GM19438 (cell line): ENCODE measurements at regions not wholly inside any gene's neighbourhood (a gene's known extent, or its start where the extent isn't known, plus 50 kb on each side); places are given as distances from the start of the nearest gene placed in this dataset.

Experiments used
- ATAC-seq: cut with Tn5 transposase; IDR thresholded peaks from one replicate; pipeline ENCODE4 v1.9.1; 2021; ENCODE audit warnings: low read depth; ENCODE audit not compliant: unreplicated experiment

DNA sequence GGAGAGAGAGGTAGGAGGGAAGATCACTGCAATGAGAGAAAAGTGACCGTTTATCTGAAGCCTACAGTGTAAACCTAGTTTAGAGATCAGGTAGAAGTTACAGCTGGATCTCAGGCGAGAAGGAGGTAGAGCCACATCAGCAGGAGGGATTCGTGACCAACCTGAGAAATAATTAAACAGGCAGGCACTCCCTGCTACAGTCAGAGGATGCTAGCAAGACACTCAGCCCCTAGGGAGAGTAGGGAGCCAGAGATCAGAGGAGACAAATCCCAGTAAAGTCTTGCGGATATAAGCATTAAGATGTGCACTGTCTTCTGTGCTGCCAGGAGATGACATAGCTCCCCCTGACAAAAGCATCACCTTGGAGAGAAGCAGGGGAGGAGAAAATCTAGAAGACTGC, 629.1 kb upstream of the SLC39A10 start:
- no peak for ATAC-seq

DNA sequence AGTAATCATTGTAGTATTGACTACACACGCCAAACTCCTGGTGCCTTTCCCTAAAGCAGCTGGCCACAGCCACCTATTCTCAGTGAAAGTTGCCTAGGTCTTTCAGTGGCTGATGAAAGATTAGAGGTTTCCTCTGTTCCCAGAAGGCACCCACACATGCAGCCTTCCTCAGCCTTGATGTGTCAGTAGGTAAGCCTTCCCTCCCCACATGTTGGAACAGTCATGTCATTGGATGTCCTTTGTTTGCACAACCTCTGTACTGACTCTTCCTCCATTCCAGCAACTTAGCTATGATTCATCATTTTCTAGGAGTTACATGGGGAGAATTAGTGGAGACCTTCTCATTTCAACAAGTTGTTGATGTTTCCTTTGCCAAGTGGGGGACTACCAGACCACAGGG, 630.8 kb upstream of the SLC39A10 start:
- no peak for ATAC-seq

DNA sequence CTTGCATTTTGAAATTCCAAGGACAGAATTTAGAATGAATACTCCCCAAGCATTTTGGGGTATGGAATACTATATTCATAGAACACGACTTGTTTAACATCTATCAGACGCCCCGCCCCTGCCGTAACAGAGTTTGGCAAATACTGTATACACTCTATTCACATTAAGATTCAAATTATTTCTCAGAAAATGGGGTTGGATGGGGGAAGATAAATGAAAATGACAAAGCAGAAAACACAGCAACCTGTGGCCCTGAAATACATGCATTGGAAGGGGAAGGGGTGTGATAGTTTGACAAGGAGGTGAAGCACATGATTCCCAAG, 634.6 kb upstream of the SLC39A10 start:
- no peak for ATAC-seq

DNA sequence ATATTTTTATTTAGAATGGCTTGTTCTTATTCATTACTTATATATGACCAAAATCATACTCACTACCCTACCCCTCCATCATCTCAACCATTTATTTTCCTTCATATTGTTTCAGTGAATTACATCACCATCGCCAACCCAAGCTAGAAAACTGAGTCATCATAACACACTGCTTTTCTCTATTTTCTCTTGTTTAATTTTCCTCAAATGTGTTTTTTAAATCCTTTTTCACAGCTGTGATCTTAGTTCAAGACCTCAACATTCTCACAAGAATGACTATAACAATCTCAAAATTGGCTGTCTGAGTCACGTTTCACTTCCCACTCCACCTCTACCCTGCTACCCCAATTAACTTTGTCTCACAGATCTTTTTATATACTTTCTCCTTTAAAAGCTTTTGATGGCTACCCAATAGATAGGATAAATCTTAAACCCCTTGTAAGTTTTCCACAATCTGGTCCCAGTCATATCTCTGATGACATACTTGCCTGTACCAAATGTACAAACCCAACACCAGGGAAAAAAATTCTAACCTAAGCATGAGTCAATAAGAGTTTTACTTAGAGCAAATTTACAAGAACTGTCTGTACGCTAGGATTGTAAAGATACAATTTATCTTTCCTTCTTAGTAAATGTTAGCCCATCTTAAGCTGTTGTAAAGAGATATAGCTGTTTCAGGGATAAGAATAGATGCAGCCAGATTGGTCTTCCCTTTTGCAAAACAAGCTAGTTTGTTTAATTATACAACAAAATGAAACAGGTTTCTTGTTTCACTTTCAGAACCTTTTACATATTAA, 635.1 kb upstream of the SLC39A10 start:
- peak; percentile 62 for ATAC-seq

DNA sequence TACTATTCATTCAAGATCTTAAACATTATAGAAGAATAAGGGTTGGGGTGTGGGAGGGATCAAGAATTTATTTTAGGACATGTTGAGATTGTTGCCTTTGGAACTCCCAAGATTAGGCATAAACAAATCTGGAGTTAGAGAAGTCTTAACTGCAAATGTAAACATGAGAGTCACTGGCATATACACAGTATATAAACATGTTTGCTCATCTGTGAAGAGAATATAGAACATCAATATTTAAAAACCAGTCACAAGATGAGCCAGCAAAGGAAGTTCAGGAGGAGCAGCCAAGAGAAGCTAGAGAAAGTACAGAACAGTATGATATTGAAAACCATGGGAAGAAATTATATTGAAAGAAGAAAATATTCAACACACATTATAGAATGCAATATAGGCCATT, 638.6 kb upstream of the SLC39A10 start:
- no peak for ATAC-seq

DNA sequence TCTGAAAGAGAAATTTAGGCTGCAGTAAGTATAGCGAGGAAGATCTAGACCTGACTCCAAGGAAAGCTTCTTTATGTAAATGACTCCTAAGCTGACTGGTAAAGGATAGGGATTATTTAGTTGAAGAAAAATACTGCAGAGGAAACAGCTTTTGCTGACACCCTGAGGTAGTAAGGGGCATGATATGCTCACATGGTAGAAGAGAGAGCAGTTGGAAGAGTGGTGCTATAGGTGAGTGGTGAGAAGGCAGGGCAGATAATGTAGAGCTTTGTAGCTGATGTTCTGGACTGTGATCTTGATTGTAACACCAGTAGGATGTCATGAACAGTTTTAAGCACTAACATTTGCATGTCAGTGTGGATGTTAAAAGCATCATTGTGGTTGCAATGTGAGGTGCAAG, 639.1 kb upstream of the SLC39A10 start:
- no peak for ATAC-seq

DNA sequence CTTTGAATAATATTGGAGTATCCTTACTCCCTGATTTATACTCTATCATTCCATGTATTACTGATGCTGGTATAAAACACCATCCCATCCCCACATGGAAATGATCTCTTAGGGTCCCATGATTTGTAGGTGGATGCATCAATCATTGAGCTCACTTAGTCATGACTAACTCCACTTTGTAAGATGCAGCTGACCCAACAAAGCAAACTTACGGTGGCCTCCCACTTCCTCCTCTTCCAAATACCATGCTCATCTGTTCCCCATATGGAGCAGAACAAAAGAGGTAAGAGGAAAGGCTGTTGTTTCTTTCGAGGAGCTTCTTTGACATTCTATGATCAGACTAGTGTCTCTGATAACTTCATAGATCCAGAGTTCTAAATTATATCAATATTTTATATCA, 640.2 kb upstream of the SLC39A10 start:
- ATAC-seq, result no peak

DNA sequence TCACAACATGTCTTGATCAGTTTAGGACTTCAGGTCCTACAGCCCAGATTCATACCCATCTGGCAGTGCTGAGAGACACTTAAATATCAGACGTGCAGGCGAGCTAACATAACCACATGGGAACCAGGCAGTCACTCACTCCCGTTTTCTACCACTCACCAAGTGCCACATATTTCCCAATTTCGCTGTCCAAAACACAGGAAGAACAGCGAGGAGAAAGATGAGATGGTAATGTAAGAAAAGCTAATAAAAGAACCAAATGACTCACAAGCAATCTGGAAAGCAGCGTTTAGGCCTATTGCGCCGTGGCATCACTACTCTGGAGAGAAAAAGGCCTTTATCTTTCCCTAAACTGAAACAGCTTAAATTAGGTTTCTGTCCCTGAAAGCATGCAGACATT, 647.8 kb upstream of the SLC39A10 start:
- no peak for ATAC-seq

DNA sequence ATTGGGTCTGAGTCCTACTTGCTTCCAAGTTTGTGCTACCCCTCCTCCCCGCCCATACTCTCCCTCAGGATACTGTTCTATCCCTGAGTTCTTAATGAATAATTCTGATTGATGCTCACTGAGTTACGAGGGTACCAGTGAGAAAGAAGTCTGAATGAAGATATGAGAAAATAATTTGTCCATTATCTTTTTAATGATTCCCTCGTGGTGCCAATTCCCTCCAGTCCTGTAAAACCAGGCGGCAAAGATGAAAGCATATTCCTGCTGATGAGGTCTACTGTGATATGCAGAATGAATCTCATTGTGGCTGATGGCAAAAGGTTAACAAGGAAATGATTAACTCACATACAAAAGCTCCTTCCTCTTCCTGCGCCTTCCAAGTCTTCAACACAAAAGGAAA, 650.2 kb upstream of the SLC39A10 start:
- no peak for ATAC-seq

DNA sequence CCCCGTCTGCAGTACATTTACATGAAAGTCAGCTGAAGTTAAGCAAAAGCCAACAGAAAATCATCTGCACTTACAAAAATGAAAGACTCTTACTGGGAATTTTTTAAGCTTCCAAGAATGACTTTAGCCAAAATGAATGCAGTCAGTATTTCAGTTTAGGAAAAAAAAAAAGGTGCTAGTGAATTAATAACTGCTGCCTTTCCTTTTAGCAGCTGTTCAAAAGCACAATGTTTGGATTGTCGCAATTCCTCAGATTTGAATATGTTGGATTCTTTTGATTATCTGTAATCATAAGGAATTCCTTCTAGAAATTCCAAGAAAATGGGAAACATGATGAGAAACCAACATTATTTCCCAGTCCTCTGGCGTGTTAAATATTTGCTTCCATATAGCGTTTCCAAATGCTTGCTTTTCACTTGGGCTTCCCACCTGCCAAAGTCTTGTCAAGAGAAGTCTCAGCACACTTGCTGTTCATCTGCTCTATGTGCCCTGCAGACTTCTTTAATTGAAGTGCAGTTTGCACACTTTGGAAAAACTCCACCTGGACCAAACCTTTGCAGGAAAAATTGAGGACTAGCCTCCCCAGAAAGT, 653.0 kb upstream of the SLC39A10 start:
- no peak for ATAC-seq

DNA sequence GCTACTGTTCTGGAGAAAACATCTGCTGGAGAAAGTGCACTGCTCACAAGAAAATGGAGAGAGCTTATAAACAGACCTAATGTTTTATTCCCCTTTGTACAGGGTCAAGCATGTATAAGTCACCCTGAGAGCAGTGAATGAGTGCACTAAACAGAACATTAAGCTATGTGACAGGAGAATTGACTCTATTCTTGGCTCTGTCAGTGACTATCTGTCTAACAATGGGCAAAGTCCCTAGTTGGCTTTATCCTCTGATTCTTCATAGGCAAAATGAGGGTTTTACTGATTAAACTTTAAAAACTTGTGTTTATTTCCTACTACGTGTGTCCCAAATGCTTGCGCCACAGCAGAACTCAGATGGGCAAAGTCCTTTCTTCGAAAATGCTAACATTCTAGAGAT, 655.1 kb upstream of the SLC39A10 start:
- no peak for ATAC-seq

DNA sequence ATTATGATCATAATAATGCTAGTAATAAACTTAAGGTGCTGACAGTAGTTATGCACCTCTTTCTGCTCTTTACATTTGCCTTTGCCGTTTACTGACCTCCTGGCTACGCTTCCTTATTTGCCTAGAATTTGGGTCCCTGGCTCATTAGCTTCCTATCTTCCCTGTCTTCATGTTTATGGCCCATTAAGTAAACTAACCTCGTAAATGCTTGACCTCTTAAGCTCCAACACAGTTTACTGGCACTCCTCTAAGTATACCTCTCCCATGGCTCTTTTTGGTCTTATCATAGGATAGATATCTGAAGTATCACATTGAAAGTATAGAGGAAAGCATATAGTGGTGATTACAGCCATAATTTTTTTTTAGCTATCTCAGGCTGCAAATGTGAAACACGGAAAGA, 657.3 kb upstream of the SLC39A10 start:
- ATAC-seq, result no peak

DNA sequence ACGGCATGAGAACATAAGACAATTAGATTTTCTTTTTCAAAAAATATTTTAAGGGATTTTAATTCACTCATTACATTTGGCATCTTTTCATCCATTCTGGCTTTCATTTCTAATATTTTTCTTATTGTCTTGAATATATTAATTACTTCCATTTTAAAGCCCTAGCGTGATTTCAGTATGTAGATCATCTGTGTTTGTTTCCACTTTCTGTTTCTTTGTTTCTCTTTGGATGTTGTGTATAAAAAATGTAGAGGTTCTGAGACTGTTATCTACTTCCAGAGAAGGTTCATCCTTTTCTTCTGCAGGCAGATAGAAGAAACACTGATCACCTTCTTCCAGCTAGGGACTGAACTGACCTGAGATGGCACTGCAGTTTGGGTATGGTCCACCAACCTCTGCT, 664.4 kb upstream of the SLC39A10 start:
- no peak for ATAC-seq

DNA sequence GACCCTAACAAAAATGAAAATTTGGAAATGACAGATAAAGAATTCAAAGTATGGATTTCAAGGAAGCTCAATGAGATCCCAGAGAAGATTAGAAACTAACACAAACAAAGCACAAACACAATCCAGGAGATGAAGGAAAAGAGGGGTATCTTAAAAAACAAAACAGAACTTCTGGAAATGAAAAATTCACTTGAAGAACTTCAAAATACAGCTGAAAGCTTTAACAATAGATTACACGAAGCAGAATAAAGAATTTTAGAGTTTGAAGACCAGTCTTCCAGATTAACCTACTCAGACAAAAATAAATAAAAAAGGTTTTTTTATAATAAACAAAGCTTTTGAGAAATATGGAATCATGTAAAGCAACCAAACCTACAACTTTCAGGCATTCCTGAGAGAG, 671.8 kb upstream of the SLC39A10 start:
- no peak for ATAC-seq

DNA sequence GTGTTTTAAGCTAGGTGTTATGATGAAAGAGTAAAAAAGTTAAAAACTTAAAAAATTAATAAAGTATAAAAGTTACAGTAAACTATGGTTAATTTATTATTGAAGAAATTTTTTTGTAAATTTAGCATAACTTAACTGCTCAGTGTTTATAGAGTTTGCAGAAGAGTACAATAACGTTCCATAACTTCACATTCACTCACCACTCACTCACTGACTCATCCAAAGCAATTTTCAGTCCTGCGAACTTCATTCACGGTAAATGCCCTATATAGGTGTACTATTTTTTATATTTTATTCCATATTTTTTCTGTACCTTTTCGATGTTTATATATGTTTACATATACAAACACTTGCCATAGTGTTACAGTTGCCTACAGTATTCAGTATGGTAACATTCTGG, 694.8 kb upstream of the SLC39A10 start:
- ATAC-seq, result no peak

DNA sequence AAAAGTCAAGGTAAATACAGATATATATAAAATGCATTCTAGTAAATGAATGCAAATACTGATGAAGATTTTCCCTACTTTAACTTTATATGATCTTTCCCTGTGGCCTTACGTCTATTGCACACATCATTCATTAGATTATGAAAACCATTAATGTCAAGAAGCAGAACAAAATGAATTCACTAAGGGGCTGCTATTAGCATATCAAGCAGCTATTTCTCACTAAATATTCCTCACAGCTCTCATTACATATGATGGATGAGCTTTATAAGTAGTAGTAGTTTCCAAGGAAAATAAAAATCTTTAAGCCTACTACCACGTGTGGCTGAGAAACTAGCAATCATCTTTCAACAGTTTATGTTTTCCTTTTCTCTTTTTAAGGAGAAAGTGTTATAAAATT, 702.8 kb upstream of the SLC39A10 start:
- ATAC-seq, result no peak

DNA sequence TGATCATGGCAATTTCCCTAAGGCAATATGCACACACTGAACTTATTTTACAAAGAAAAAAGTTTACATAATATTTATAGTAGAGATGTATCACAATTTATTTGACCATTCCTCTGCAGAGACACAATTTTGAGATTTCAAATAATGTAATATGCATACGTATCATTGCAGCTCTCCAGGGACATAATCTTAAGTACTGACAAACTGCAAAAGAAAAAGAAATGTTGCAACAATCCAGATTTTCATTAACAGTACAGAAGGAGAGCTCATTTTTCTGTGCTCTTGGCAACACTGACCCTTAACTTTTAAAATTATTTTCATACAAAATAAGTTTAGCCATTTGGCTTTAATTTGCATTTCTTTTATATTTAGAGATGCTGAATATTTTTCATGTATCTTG, 710.2 kb upstream of the SLC39A10 start:
- ATAC-seq, result no peak

DNA sequence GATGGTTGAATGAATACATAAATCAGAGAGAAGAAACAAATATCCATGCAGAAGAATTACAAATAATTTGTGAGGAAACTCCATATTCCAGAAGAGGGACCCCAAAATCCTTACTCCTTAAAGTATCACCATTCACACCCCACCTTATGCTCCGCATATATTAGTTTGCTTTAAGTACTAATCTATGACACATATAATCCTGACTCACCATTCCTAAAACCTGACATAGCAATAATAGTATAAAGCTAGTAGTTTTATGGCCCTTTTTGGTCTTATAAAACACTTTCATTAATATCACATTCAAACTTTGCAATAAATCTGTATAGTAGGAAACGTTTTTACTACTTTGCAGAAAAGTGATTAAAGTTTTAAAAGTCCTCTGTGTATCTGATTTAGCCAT, 719.0 kb upstream of the SLC39A10 start:
- no peak for ATAC-seq

DNA sequence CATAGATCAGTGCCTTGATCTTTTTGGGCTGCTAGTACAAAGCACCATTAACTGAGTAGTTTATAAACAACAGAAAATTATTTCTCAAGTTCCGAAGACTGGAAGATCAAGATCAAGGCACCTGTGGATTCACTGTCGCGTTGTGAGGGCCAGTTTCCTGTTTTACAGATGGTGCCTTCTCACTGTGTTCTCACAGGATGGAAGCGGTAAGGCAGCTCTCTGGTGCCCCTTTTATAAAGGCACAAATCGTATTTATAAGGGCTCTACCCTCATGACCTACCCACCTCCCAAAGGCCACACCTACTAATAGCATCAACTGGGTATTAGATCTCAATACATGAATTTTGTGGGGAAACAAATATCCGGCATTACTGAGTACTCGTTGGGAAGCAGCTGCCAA, 729.5 kb upstream of the SLC39A10 start:
- no peak for ATAC-seq

DNA sequence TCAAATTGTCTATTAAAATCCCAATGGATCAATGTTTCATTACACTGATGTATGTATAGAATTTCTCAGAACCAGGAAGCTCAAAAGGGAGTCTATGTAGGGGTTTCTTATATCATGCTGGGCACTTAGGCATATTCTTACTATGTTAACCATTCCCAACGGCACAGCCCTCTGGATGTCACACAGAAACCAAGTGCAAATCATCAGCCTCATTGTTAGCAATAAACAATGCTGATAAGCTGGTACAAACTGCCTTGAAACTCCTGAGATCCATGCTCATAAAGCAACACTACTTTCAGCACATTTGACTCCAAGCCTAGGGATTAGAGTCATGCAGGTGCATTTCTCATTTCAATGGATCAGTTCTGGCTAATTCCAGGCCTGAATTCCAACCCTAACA, 730.2 kb upstream of the SLC39A10 start:
- ATAC-seq, result no peak

DNA sequence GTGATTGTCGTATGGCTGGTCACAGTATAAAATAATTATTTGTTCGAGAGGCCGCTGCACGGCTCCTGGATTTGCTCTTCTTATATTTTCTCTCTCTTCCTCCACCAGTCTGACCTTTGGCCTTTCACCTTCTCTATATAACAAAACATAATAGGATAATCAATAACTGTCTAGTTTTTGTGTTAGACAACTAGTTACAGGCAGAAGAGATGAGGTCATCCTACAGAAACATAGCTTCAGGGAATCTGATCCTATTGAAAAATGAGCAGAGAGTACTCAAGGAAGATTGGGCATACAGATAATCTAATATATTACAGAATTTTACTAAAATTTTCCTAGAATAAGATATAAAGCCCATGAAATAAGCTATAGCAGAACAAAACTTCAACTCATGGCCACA, 731.3 kb upstream of the SLC39A10 start:
- no peak for ATAC-seq

DNA sequence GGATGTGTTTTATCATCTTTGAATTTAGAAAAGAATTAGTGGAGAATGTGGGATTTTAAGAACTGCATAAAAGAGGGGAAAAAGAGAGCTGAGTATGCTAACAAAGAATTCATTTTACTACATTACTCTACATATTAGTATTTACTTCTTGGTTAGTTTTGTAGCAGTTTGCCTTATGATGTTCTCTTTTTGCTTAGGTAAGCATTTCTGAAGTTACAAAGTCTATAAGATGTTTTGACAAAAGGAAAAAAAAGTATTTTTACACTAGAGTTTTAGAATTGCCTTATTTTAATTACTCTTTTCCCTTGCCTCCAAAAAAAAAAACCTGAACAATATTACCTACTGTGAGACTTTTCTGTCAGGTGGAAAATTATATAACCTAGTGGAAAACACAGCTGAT, 739.5 kb upstream of the SLC39A10 start:
- no peak for ATAC-seq

DNA sequence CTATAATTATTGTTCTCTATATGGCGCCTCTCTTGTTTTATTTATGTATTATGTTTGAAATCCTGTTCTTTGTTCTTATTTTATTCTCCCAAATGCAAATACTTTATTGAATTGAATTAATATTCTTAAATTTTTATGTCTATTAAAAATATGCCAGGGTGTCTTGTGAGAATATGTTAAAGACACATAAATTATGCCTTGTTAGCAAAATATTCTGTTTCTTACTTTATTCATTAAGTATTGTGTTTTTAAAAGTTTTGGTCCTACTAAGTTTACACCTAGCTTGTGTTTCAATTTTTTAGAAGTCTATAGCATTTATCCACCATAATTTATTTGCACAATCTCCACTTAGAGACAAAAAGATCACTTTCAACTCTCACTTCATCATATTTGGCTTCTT, 741.5 kb upstream of the SLC39A10 start:
- ATAC-seq, result no peak
